A673 (cell line): ENCODE measurements at regions not wholly inside any gene's neighbourhood (a gene's known extent, or its start where the extent isn't known, plus 50 kb on each side); places are given as distances from the start of the nearest gene placed in this dataset.

Experiments used
- BruUV-seq: library from RNA; stranded (reverse); fragments of 400-500 nt; replicated peaks from 2 replicates; lab custom pipeline; 2021; lab: Mats Ljungman, UMichigan
- CTCF ChIA-PET: fragments of 300-600 bp; sonication (Branson Sonifier 250); formaldehyde crosslinking; loops from one replicate; lab custom pipeline; 2022; ENCODE audit warnings: antibody characterized with exemption; lab: Charles Lee
- POLR2A ChIA-PET: fragments of 300-600 bp; sonication (Branson Sonifier 250); formaldehyde crosslinking; loops from one replicate; lab custom pipeline; 2022; ENCODE audit warnings: antibody characterized with exemption; ENCODE audit not compliant: low non-redundant PET; lab: Charles Lee
- DNase-seq: peaks from one replicate; pipeline ENCODE4 v3.0.0-alpha.2; 2015; ENCODE audit warnings: low spot score
- H3K27ac ChIP-seq: fragments of 200-600 bp; sonication (generic); 2 replicates; pipeline ENCODE4 v1.5.1; 2016; ENCODE audit warnings: mixed run types, low read depth, mild to moderate bottlenecking, mixed read lengths, antibody characterized with exemption, low read length; ENCODE audit not compliant: poor library complexity, severe bottlenecking
- H3K27me3 ChIP-seq: fragments of 200-600 bp; sonication (generic); replicated peaks from 2 replicates; pipeline ENCODE4 v1.6.1; 2017; ENCODE audit warnings: mixed run types, low read depth, mild to moderate bottlenecking, mixed read lengths, antibody characterized with exemption, low read length; ENCODE audit not compliant: insufficient read depth, poor library complexity
- H3K36me3 ChIP-seq: fragments of 200-600 bp; sonication (generic); 2 replicates; pipeline ENCODE4 v1.6.1; 2016; ENCODE audit warnings: mixed run types, mild to moderate bottlenecking, mixed read lengths, antibody characterized with exemption, low read length; ENCODE audit not compliant: insufficient read depth, poor library complexity, severe bottlenecking
- H3K4me1 ChIP-seq: fragments of 200-600 bp; sonication (generic); 2 replicates; pipeline ENCODE4 v1.6.1; 2017; ENCODE audit warnings: mixed run types, mild to moderate bottlenecking, mixed read lengths, antibody characterized with exemption, low read length; ENCODE audit not compliant: insufficient read depth, poor library complexity, severe bottlenecking
- H3K4me3 ChIP-seq: fragments of 200-600 bp; sonication (generic); 2 replicates; pipeline ENCODE4 v1.5.1; 2016; ENCODE audit warnings: low read depth, mixed run types, mild to moderate bottlenecking, mixed read lengths, low read length; ENCODE audit not compliant: poor library complexity, severe bottlenecking
- H3K9me3 ChIP-seq: fragments of 200-600 bp; sonication (generic); 2 replicates; pipeline ENCODE4 v1.6.1; 2016; ENCODE audit warnings: mixed run types, low read depth, mild to moderate bottlenecking, mixed read lengths, antibody characterized with exemption, low read length; ENCODE audit not compliant: poor library complexity, severe bottlenecking
- CTCF ChIP-seq: fragments of 300-800, 200-600 bp; sonication (generic); conservative IDR thresholded peaks from 2 replicates; pipeline ENCODE4 v1.5.1; 2017; ENCODE audit warnings: low read depth, mild to moderate bottlenecking, antibody characterized with exemption, low read length, moderate library complexity, mixed read lengths
- EZH2 ChIP-seq: fragments of 200-600 bp; sonication (generic); IDR thresholded peaks from 2 replicates; pipeline ENCODE4 v1.6.1; 2017; ENCODE audit warnings: borderline replicate concordance, low read depth, mild to moderate bottlenecking, mixed read lengths, antibody characterized with exemption, low read length; ENCODE audit not compliant: poor library complexity, severe bottlenecking
- intact Hi-C: fragments of 100-400 bp; cut with micrococcal nuclease; formaldehyde crosslinking; loops from one replicate; pipeline ENCODE4 v1.10.0; 2022; ENCODE audit not compliant: unreplicated experiment

- no peak overlapping the region for H3K27ac ChIP-seq
- H3K9me3 ChIP-seq: peaks cover 3% of the 10 kb centered on the region
- H3K4me1 ChIP-seq: no peaks in the 10 kb centered on the region
- intact Hi-C loops: no loop called here
- CTCF ChIA-PET: no interaction called here
- H3K4me3 ChIP-seq: no peak overlapping the region
- POLR2A ChIA-PET: no interaction called here
- no TSS peak for BruUV-seq
- DNase-seq: no peak
- TF ChIP-seq EZH2: no peak
- no peak for TF ChIP-seq CTCF
- no peaks in the 10 kb centered on the region for H3K36me3 ChIP-seq
- no peaks in the 10 kb centered on the region for H3K27me3 ChIP-seq
Observed at GRCh38 chr11:45451766-45452440, 165.8 kb upstream of the SYT13 start.

- ChIA-PET POLR2A (no interaction called here), CTCF (no interaction called here)
- no peak overlapping the region for H3K27ac ChIP-seq
- no peak for DNase-seq
- no TSS peak for BruUV-seq
- no peaks in the 10 kb centered on the region for H3K36me3 ChIP-seq
- H3K9me3 ChIP-seq: peaks cover 3% of the 10 kb centered on the region
- no peaks in the 10 kb centered on the region for H3K4me1 ChIP-seq
- no peak for TF ChIP-seq CTCF
- no peak for TF ChIP-seq EZH2
- no peak overlapping the region for H3K4me3 ChIP-seq
- intact Hi-C loops: no loop called here
- H3K27me3 ChIP-seq: no peaks in the 10 kb centered on the region
Observed at GRCh38 chr11:45450189-45450588, 164.0 kb upstream of the SYT13 start.

- no TSS peak for BruUV-seq
- H3K27ac ChIP-seq: no peak overlapping the region
- DNase-seq: no peak
- POLR2A ChIA-PET: no interaction called here
- no peak for TF ChIP-seq EZH2
- no peak for TF ChIP-seq CTCF
- no peak overlapping the region for H3K4me3 ChIP-seq
- H3K36me3 ChIP-seq: no peaks in the 10 kb centered on the region
- H3K27me3 ChIP-seq: no peaks in the 10 kb centered on the region
- CTCF ChIA-PET: no interaction called here
- no peaks in the 10 kb centered on the region for H3K9me3 ChIP-seq
- H3K4me1 ChIP-seq: no peaks in the 10 kb centered on the region
- intact Hi-C loops: no loop called here
Observed at GRCh38 chr11:45449036-45449601, 163.0 kb upstream of the SYT13 start.
